ENCODE measurements at regions not wholly inside any gene's neighbourhood (a gene's known extent, or its start where the extent isn't known, plus 50 kb on each side); places are given as distances from the start of the nearest gene placed in this dataset.
"Not testable (repeated sequence)": the region's sequence is repeated elsewhere in the genome, so short reads cannot be mapped to it uniquely, and the experiment has no call there.

DNA sequence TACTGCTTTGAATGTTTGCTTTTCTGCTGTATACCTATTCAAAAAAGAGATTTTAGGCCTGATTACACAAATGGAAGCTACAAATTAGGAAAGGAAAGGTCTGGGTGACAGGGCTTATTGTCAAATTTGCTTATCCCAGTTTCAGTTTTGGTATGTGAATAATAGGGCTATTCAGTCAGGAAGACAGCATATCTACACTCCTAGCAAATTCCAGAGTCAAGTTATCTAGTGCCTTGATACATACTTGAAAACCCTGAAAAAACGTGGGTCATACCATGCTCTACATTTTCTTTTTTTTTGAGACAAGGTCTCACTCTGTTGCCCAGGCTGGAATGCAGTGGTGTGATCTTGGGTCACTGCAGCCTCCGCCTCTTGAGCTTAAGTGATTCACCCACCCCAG, 59.2 kb upstream of the CCDC180 start:
- not testable (repeated sequence) for DNase-seq (ENCODE audit: low read depth in 2 of 2)

GRCh38 chr9:97243606-97244005, 63.9 kb upstream of the CCDC180 start:
- DNase-seq (ENCODE audit: low read depth in 2 of 2), result peak in 1 of 2 experiments; percentile 1

GRCh38 chr9:97241430-97241829, 66.0 kb upstream of the CCDC180 start:
- DNase-seq (ENCODE audit: low read depth in 2 of 2), result not testable (repeated sequence)

DNA sequence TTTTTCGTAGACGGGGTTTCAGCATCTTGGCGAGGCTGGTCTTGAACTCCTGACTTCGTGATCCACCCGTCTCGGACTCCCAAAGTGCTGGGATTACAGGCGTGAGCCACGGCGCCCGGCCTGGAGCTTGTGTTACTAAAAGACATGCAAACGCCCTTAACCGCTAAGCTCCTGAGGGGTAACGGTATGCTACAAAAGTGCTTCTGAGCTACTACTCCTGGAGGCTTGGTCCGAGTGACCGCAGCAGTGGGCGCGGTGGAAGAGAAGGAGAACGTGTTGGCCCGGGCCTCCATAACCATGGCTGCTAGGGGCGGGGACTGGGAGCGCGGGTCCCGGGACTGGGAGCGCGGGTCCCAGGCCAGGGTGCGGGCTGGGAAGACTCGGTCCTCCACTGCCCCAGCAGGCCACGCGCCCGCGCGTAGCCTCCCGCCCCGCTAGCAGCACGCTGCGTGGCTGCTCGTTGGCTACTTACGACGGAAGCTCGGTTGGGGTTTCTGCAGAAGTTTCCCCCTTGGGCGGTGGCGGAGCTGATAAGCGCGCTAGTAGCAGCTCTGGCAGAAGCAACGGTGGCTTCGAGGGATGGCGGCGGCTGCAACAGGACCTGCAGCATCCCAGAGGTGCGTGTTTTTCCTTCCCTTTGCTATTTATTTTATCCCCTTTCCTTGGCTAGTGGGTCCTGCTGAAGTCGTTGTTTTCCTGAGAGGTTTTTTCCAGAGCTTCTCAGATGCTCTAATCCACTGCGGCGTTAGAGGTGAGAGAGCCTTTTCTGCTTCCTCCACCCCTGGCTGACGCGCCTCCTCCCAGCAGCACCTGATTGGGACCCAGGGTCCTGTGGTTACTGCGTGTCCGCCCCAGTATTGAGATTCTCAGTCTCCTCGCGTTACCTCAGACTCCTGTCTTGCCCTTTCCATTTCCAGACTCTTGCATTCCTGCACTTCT, 69.2 kb upstream of the CCDC180 start:
- DNase-seq (ENCODE audit: low read depth in 2 of 2), result peak; percentile 47 to 54

- DNase-seq (ENCODE audit: low read depth in 2 of 2), result no peak
Measured at GRCh38 chr9:97237311-97237786, 70.1 kb upstream of the CCDC180 start.

- not testable (repeated sequence) for DNase-seq (ENCODE audit: low read depth in 2 of 2)
Measured at GRCh38 chr9:97233009-97233400, 74.5 kb upstream of the CCDC180 start.

DNA sequence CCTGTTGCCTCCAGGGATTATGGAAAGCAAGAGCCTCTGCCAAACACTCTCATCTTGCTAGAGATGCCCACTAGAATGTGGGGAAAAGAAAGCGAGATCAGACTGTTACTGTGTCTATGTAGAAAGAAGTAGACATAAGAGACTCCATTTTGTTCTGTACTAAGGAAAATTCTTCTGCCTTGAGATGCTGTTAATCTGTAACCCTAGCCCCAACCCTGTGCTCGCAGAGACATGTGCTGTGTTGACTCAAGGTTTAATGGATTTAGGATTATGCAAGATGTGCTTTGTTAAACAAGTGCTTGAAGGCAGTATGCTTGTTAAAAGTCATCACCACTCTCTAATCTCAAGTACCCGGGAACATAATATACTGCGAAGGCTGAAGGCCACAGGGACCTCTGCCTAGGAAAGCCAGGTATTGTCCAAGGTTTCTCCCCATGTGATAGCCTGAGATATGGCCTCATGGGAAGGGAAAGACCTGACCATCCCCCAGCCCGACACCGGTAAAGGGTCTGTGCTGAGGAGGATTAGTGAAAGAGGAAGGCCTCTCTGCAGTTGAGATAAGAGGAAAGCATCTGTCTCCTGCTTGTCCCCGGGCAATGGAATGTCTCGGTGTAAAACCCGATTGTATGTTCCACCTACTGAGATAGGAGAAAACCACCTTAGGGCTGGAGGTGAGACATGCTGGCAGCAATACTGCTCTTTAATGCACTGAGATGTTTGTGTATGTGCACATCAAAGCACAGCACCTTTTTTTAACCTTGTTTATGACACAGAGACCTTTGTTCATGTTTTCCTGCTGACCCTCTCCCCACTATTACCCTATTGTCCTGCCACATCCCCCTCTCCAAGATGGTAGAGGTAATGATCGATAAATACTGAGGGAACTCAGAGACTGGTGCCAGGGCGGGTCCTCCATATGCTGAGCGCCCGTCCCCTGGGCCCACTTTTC, 75.1 kb upstream of the CCDC180 start:
- not testable (repeated sequence) for DNase-seq (ENCODE audit: low read depth in 2 of 2)

GRCh38 chr9:97222393-97222792, 85.1 kb upstream of the CCDC180 start:
- DNase-seq (ENCODE audit: low read depth in 2 of 2), result not testable (repeated sequence)

DNA sequence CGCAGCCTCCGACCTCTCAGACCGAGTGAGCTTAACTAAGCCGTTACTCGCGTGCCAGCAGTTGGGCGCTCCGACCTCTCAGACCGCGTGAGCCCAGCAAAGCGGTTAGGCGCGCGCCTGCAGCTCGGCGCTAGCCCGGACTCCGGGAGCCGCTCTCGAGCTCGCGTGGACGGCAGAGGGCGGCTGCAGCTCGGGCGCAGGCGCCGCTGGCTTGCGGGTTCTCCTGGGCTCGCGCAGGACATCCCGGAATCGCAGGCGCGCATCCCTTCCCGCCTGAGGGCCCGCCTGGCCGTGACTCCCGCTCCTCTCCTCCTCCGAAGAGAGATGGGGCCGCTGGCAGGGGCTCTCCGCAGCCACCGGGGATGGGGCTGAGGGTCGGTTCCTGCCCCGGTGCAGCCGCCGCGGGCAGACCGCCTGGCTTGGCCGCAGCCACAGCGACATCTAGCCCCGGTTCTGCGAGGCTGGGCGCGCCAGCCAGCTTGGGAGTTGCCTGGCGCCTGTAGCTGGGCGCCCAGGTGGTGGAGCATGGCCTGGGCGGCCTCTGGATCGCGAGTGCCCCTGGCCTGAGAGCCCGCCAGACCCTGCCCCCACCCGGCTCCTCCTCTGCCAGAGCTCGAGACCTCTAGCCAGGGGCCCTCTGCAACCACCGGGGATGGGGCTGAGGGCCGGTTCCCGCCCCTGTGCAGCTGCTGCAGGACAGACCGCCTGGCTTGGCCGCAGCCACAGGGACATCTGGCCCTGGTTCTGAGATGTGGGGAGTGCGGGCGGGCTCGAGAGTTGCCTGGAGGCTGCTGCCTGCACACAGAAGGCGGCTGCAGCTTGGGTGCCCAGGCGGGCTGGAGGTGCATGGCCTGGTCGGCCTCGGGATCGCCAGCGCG, 85.7 kb upstream of the CCDC180 start:
- peak in 1 of 2 experiments; percentile 10 for DNase-seq (ENCODE audit: low read depth in 2 of 2)

GRCh38 chr9:97220894-97221477, 86.5 kb upstream of the CCDC180 start:
- no peak for DNase-seq (ENCODE audit: low read depth in 2 of 2)

GRCh38 chr9:97220396-97220795, 87.1 kb upstream of the CCDC180 start:
- not testable (repeated sequence) for DNase-seq (ENCODE audit: low read depth in 2 of 2)

DNA sequence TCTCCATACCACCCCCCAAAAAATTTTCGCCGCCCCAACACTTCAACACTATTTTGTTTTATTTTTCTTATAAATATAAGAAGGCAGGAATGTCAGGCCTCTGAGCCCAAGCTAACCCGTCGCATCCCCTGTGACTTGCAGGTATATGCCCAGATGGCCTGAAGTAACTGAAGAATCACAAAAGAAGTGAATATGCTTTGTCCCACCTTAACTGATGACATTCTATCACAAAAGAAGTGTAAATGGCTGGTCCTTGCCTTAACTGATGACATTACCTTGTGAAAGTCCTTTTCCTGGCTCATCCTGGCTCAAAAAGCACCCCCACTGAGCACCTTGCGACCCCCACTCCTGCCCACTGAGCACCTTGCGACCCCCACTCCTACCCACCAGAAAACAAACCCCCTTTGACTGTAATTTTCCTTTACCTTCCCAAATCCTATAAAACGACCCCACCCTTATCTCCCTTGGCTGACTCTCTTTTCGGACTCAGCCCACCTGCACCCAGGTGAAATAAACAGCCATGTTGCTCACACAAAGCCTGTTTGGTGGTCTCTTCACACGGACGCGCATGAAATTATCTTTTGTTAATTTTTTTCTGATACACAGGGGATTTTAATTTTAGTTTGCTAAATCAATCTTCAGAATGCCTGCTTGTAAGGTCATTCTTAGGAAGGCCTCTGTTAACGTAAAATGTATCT, 87.9 kb upstream of the CCDC180 start:
- DNase-seq (ENCODE audit: low read depth in 2 of 2), result not testable (repeated sequence)

DNA sequence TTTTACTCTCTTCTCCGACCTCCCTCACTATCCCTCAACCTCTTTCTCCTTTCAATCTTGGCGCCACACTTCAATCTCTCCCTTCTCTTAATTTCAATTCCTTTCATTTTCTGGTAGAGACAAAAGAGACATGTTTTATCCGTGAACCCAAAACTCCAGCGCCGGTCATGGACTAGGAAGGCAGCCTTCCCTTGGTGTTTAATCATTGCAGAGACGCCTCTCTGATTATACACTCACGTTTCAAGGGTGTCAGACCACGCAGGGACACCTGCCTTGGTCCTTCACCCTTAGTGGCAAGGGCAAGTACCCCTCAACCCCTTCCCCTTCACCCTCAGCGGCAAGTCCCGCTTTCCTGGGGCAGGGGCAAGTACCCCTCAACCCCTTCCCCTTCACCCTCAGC, 92.3 kb upstream of the CCDC180 start:
- not testable (repeated sequence) for DNase-seq (ENCODE audit: low read depth in 2 of 2)

DNA sequence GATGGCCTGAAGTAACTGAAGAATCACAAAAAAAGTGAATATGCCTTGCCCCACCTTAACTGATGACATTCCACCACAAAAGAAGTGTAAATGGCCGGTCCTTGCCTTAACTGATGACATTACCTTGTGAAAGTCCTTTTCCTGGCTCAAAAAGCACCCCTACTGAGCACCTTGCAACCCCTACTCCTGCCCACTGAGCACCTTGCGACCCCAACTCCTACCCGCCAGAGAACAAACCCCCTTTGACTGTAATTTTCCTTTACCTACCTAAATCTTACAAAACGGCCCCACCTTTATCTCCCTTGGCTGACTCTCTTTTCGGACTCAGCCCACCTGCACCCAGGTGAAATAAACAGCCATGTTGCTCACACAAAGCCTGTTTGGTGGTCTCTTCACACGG, 92.9 kb upstream of the CCDC180 start:
- not testable (repeated sequence) for DNase-seq (ENCODE audit: low read depth in 2 of 2)

DNA sequence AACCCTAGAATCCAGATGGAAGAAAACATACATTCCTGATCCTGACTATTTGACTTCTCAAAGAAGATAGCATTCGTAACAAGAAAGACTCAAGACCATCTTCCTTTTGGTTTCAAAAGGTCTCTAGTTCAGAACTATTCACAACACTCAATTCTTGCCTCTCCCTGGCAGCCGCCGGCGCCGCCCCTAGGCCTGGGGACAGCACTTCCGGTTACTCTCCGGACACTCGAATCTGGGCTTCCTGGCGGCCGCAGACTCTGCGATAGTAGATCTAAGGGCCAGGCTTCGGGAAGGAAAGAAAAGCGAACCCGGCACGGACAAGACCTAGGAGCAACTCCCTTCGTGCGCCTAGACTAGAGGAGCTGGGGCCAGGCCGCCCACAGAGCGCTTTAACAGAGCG, 107.8 kb upstream of the CCDC180 start:
- not testable (repeated sequence) for DNase-seq (ENCODE audit: low read depth in 2 of 2)

- not testable (repeated sequence) for DNase-seq (ENCODE audit: low read depth in 2 of 2)
Measured at GRCh38 chr9:97193767-97194166, 113.7 kb upstream of the CCDC180 start.

GRCh38 chr9:97188545-97188944, 118.9 kb upstream of the CCDC180 start:
- no peak for DNase-seq (ENCODE audit: low read depth in 2 of 2)

DNA sequence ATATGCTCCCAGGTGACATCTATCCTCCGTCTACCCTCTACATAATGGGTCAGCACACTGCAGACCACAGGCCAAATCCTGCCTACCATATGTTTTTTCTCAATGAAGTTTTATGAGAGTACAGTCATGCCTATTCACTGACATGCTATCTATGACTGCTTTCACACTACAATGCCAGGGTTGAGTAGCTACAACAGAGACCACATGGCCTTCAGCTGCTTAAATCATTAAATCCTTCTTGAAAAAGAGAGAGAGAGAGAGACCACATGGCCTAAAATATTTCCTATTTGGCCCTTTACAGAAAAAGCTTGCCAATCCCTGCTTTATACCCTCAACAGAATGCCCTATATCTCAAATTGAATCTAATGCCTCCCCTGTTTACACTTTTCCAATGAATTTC, 119.8 kb upstream of the CCDC180 start:
- DNase-seq (ENCODE audit: low read depth in 2 of 2), result not testable (repeated sequence)

DNA sequence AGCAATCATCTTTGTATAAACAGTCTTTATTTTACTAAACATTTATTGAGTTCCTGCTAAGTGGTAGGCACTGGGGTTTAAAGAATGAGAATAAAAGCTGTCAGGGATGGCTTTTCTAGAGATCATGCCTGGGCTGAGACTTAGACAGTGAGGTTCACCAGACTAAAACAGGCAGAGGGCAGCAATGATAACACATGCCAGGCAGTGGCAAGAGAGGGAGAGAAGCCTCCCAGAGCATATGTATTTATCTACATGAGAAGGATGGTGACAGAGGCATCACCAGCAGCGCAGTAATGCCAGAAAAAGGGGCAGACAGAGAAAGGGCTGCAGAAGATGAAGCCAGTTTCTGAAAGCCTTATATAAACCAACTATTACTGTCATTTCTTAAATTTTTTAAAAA, 121.0 kb upstream of the CCDC180 start:
- DNase-seq (ENCODE audit: low read depth in 2 of 2), result no peak

DNA sequence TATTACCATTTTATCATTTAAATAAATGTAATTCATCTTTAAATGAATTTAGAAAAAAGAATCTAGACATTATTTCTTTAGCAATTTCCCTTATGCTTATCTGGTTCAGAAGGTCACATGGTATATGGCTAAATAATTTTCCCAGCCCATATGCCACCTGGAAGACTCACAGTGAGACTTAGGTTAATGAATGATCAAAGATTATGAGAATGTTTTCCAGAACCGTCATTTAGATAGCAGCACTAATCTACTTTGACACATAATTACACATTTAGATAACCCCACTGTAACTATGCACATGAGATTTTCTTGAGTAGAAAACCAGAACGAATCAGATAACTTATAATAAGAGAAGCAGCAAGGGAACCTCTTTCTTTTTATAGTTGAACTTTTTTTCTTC, 124.9 kb upstream of the CCDC180 start:
- DNase-seq (ENCODE audit: low read depth in 2 of 2), result not testable (repeated sequence)

All from fibroblast of skin of left quadriceps (primary cell).